Calu3 (cell line): ENCODE measurements at regions not wholly inside any gene's neighbourhood (a gene's known extent, or its start where the extent isn't known, plus 50 kb on each side); places are given as distances from the start of the nearest gene placed in this dataset.
A peak's percentile ranks its signal among the peaks of the same experiment; 100 is the strongest.

Source experiments
- BruUV-seq: library from RNA; stranded (reverse); fragments of 400-500 nt; replicated peaks from 2 replicates; lab custom pipeline; 2021; lab: Mats Ljungman, UMichigan
- CTCF ChIA-PET: fragments of 300-600 bp; sonication (Branson Sonifier 250); formaldehyde crosslinking; loops from one replicate; lab custom pipeline; 2022; ENCODE audit warnings: antibody characterized with exemption; lab: Charles Lee
- DNase-seq: peaks from one replicate; pipeline ENCODE4 v3.0.0; 2022
- H3K27ac Mint-ChIP-seq: one replicate; pipeline ENCODE4 v1.8.0; 2022; ENCODE audit warnings: mixed read lengths; ENCODE audit not compliant: unreplicated experiment
- H3K27me3 Mint-ChIP-seq: one replicate; pipeline ENCODE4 v1.8.0; 2022; ENCODE audit warnings: mixed read lengths; ENCODE audit not compliant: unreplicated experiment
- H3K36me3 Mint-ChIP-seq: one replicate; pipeline ENCODE4 v1.8.0; 2022; ENCODE audit warnings: mild to moderate bottlenecking, moderate library complexity, mixed read lengths; ENCODE audit not compliant: insufficient read depth, unreplicated experiment
- H3K4me1 Mint-ChIP-seq: one replicate; pipeline ENCODE4 v1.8.0; 2022; ENCODE audit warnings: mild to moderate bottlenecking, low read depth, mixed read lengths; ENCODE audit not compliant: unreplicated experiment
- H3K4me3 Mint-ChIP-seq: one replicate; pipeline ENCODE4 v1.8.0; 2022; ENCODE audit warnings: mild to moderate bottlenecking, low read depth, moderate library complexity, mixed read lengths; ENCODE audit not compliant: unreplicated experiment
- H3K9me3 Mint-ChIP-seq: one replicate; pipeline ENCODE4 v1.8.0; 2022; ENCODE audit warnings: low read depth, mixed read lengths; ENCODE audit not compliant: unreplicated experiment
- CTCF ChIP-seq: fragments of 200-600 bp; IDR thresholded peaks from one replicate; pipeline ENCODE4 v1.8.0; 2022; ENCODE audit warnings: antibody characterized with exemption; ENCODE audit not compliant: unreplicated experiment
- intact Hi-C: fragments of 100-400 bp; cut with micrococcal nuclease; formaldehyde crosslinking; loops from one replicate; pipeline ENCODE4 v1.10.0; 2022; ENCODE audit not compliant: unreplicated experiment

- Mint-ChIP-seq H3K27ac (no peak overlapping the region), H3K36me3 (no peaks in the 10 kb centered on the region), H3K4me1 (no peaks in the 10 kb centered on the region), H3K27me3 (no peaks in the 10 kb centered on the region), H3K4me3 (no peak overlapping the region), H3K9me3 (peaks cover 5% of the 10 kb centered on the region)
- DNase-seq: no peak
- CTCF ChIA-PET: no interaction called here
- no peak for TF ChIP-seq CTCF
- no TSS peak for BruUV-seq
- intact Hi-C loops: no loop called here
These were observed 78.0 kb downstream of the RGS13 start for GRCh38 chr1:192713921-192714320.

- Mint-ChIP-seq H3K27me3 (no peaks in the 10 kb centered on the region), H3K4me1 (peaks cover 15% of the 10 kb centered on the region), H3K4me3 (peak overlapping the region; percentile 7), H3K27ac (no peak overlapping the region), H3K36me3 (no peaks in the 10 kb centered on the region), H3K9me3 (no peaks in the 10 kb centered on the region)
- CTCF ChIA-PET: interaction anchor here (0.6 kb wide), 2 partner anchors 11 to 250 kb away, joined by 3 read pairs; no protein-coding TSS in a partner anchor
- TF ChIP-seq CTCF: no peak
- DNase-seq: no peak
- BruUV-seq: no TSS peak
- intact Hi-C loops: no loop called here
These were observed 84.2 kb upstream of the RGS2 start for GRCh38 chr1:192724670-192725069.

- H3K4me3 Mint-ChIP-seq: no peak overlapping the region
- CTCF ChIA-PET: no interaction called here
- no peaks in the 10 kb centered on the region for H3K36me3 Mint-ChIP-seq
- H3K27me3 Mint-ChIP-seq: no peaks in the 10 kb centered on the region
- no TSS peak for BruUV-seq
- intact Hi-C loops: no loop called here
- no peak for TF ChIP-seq CTCF
- DNase-seq: no peak
- H3K4me1 Mint-ChIP-seq: peaks cover 15% of the 10 kb centered on the region
- H3K9me3 Mint-ChIP-seq: no peaks in the 10 kb centered on the region
- no peak overlapping the region for H3K27ac Mint-ChIP-seq
These were observed 81.9 kb upstream of the RGS2 start for GRCh38 chr1:192726820-192727504.

- Mint-ChIP-seq H3K27ac (no peak overlapping the region), H3K27me3 (no peaks in the 10 kb centered on the region), H3K4me1 (peaks cover 13% of the 10 kb centered on the region), H3K36me3 (no peaks in the 10 kb centered on the region), H3K4me3 (no peak overlapping the region), H3K9me3 (no peaks in the 10 kb centered on the region)
- intact Hi-C loops: no loop called here
- no TSS peak for BruUV-seq
- no peak for TF ChIP-seq CTCF
- CTCF ChIA-PET: interaction anchor here (0.6 kb wide), 1 partner anchor 35 kb away, joined by 3 read pairs; no protein-coding TSS in a partner anchor
- no peak for DNase-seq
These were observed 79.3 kb upstream of the RGS2 start for GRCh38 chr1:192729500-192729899.
